NCI-H748 (cell line): ENCODE measurements at regions not wholly inside any gene's neighbourhood (a gene's known extent, or its start where the extent isn't known, plus 50 kb on each side); places are given as distances from the start of the nearest gene placed in this dataset.
A peak's percentile ranks its signal among the peaks of the same experiment; 100 is the strongest.

Experiments used
- DNase-seq: peaks from one replicate; lab custom pipeline; 2025; ENCODE audit not compliant: unreplicated experiment; lab: John Stamatoyannopoulos, UW

GRCh38 chr15:59835776-59836175 is 146.7 kb upstream of the BNIP2 start:
- DNase-seq: no peak

- no peak for DNase-seq
These were observed 145.4 kb upstream of the BNIP2 start for GRCh38 chr15:59834528-59834927.

- peak; percentile 22 for DNase-seq
These were observed 144.2 kb upstream of the BNIP2 start for GRCh38 chr15:59833366-59833765.

- no peak for DNase-seq
These were observed 141.8 kb upstream of the BNIP2 start for GRCh38 chr15:59830873-59831272.

GRCh38 chr15:59830098-59830497 is 141.0 kb upstream of the BNIP2 start:
- no peak for DNase-seq

GRCh38 chr15:59828861-59829260 is 139.7 kb upstream of the BNIP2 start:
- no peak for DNase-seq

- no peak for DNase-seq
These were observed 139.1 kb upstream of the BNIP2 start for GRCh38 chr15:59828263-59828662.

GRCh38 chr15:59825901-59826300 is 136.8 kb upstream of the BNIP2 start:
- DNase-seq: no peak

GRCh38 chr15:59821286-59821685 is 132.2 kb upstream of the BNIP2 start:
- DNase-seq: no peak

GRCh38 chr15:59819092-59819491 is 130.0 kb upstream of the BNIP2 start:
- DNase-seq: no peak

- DNase-seq: peak; percentile 26
These were observed 129.2 kb upstream of the BNIP2 start for GRCh38 chr15:59818336-59818735.

GRCh38 chr15:59817834-59818233 is 128.7 kb upstream of the BNIP2 start:
- no peak for DNase-seq

GRCh38 chr15:59817053-59817452 is 127.9 kb upstream of the BNIP2 start:
- DNase-seq: no peak

GRCh38 chr15:59814409-59814808 is 125.3 kb upstream of the BNIP2 start:
- DNase-seq: no peak

- DNase-seq: no peak
These were observed 123.8 kb upstream of the BNIP2 start for GRCh38 chr15:59812889-59813288.

- peak; percentile 68 for DNase-seq
These were observed 123.2 kb upstream of the BNIP2 start for GRCh38 chr15:59812250-59812870.

GRCh38 chr15:59803293-59803966 is 114.3 kb upstream of the BNIP2 start:
- DNase-seq: peak; percentile 68

GRCh38 chr15:59801649-59802048 is 112.5 kb upstream of the BNIP2 start:
- DNase-seq: no peak

- DNase-seq: no peak
These were observed 109.4 kb upstream of the BNIP2 start for GRCh38 chr15:59798605-59798917.

GRCh38 chr15:59797756-59798604 is 108.9 kb upstream of the BNIP2 start:
- no peak for DNase-seq

GRCh38 chr15:59794229-59794886 is 105.2 kb upstream of the BNIP2 start:
- DNase-seq: no peak

GRCh38 chr15:59792359-59792758 is 103.2 kb upstream of the BNIP2 start:
- DNase-seq: peak; percentile 7
